ENCODE measurements at regions not wholly inside any gene's neighbourhood (a gene's known extent, or its start where the extent isn't known, plus 50 kb on each side); places are given as distances from the start of the nearest gene placed in this dataset.
A peak's percentile ranks its signal among the peaks of the same experiment; 100 is the strongest.

DNA sequence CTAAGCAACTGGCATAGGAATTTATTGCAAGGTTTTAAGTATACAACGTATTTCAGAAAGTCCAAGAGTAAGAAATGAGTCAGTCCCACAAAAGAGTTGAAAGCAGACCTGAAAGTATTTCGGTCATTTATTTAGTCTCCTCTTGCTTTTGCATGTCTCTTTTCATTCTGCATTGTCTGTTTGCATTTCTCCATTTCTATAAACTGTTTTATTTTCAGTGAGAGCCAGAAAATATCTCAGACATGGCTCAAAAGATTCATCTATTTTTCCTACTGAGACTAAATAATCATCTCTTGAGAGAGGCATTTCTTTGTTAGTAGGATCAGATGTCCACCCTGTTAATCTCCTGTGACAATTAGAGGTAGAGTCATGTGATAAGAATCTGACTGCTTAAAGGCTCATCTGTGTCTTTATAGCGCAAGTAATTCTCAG is 219.1 kb upstream of the CCDC179 start:
- Mint-ChIP-seq H3K4me3 (peak overlapping the region; percentile 79; the same call in 1 of the 2 replicates), H3K27me3 (ENCODE audit: insufficient read depth) (no peaks in the 10 kb centered on the region), H3K9me3 (no peaks in the 10 kb centered on the region), H3K27ac (peak overlapping the region; percentile 71), H3K36me3 (ENCODE audit: low read depth) (no peaks in the 10 kb centered on the region), H3K4me1 (ENCODE audit: low read depth) (peaks cover 43% of the 10 kb centered on the region)
- DNase-seq = peak; percentile 59
- TF ChIP-seq, protein P1, sequence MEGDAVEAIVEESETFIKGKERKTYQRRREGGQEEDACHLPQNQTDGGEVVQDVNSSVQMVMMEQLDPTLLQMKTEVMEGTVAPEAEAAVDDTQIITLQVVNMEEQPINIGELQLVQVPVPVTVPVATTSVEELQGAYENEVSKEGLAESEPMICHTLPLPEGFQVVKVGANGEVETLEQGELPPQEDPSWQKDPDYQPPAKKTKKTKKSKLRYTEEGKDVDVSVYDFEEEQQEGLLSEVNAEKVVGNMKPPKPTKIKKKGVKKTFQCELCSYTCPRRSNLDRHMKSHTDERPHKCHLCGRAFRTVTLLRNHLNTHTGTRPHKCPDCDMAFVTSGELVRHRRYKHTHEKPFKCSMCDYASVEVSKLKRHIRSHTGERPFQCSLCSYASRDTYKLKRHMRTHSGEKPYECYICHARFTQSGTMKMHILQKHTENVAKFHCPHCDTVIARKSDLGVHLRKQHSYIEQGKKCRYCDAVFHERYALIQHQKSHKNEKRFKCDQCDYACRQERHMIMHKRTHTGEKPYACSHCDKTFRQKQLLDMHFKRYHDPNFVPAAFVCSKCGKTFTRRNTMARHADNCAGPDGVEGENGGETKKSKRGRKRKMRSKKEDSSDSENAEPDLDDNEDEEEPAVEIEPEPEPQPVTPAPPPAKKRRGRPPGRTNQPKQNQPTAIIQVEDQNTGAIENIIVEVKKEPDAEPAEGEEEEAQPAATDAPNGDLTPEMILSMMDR (IDR thresholded peaks at IDR 0.05) = no peak

DNA sequence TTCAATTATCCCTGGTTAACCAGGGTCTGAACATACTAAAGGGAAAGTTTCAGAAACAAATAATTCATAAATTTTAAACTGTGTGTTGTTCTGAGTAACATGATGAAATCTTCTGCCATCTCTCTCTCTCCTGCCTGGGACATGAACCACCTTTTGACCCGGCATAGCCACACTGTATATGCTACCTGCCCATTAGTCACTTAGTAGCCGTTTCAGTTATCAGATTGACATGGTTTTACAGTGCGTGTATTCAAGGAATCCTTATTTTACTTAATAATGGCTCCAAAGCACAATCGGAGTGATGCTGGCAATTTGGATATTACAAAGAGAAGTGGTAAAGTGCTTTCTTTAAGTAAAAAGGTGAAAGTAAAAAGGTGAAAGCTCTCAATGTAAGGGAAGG is 227.1 kb upstream of the CCDC179 start:
- H3K27ac Mint-ChIP-seq = no peak overlapping the region
- H3K4me1 Mint-ChIP-seq (ENCODE audit: low read depth) = no peaks in the 10 kb centered on the region
- no peak overlapping the region for H3K4me3 Mint-ChIP-seq
- TF ChIP-seq, protein P1 (IDR thresholded peaks at IDR 0.05) = no peak
- peaks cover 2% of the 10 kb centered on the region; the same call in 1 of the 2 replicates for H3K27me3 Mint-ChIP-seq (ENCODE audit: insufficient read depth)
- no peak for DNase-seq
- H3K36me3 Mint-ChIP-seq (ENCODE audit: low read depth) = no peaks in the 10 kb centered on the region
- no peaks in the 10 kb centered on the region for H3K9me3 Mint-ChIP-seq

DNA sequence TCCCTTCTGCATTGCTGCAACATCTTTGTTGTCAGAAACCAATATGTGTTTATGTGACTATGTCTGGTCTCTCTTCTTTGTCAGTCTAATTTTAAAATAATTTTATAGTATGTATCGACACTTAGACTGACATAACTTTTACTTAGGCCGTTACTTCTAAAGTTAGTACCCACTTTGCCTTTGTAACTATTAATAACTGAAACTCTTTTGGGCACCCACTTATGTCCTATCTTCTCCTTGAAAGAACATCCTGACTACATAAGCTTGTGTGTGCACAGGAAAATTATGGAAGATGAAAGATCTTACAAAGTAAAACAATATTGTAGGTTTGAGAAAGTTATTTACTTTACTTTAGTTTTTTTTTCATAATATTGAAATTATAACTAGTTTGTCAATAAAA is 230.4 kb upstream of the CCDC179 start:
- H3K9me3 Mint-ChIP-seq = no peaks in the 10 kb centered on the region
- TF ChIP-seq, protein P1 (IDR thresholded peaks at IDR 0.05) = no peak
- DNase-seq = no peak
- H3K36me3 Mint-ChIP-seq (ENCODE audit: low read depth) = no peaks in the 10 kb centered on the region
- peaks cover 5% of the 10 kb centered on the region; the same call in 1 of the 2 replicates for H3K27me3 Mint-ChIP-seq (ENCODE audit: insufficient read depth)
- H3K4me3 Mint-ChIP-seq = no peak overlapping the region
- H3K4me1 Mint-ChIP-seq (ENCODE audit: low read depth) = no peaks in the 10 kb centered on the region
- H3K27ac Mint-ChIP-seq = no peak overlapping the region

DNA sequence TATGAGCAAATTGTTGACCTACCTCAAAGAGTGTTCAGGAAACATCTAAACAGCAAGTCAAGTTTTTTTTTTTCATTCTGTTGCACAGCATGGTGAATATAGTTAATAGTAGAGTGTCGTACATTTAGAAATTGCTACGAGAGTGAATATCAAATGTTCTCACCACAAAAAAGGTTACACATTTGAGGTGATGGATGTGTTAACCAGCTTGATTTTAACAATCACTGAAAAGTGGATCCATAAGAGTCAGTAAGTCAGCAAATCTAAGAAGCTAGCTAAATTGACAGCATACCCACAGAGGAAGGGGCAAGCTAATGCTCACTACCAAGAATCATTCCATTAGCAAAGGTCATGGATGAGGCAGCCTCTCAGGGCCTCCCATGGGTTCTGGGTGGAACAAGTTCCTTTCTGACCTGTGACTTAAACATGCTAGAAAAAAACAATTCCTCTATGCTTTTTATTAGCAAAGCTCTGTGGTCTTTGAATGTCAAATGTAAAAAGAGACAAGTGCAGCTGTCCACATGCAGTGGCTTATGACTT is 235.4 kb upstream of the CCDC179 start:
- H3K27me3 Mint-ChIP-seq (ENCODE audit: insufficient read depth) = peaks cover 5% of the 10 kb centered on the region; the same call in 1 of the 2 replicates
- no peaks in the 10 kb centered on the region for H3K36me3 Mint-ChIP-seq (ENCODE audit: low read depth)
- H3K9me3 Mint-ChIP-seq = no peaks in the 10 kb centered on the region
- H3K27ac Mint-ChIP-seq = no peak overlapping the region
- TF ChIP-seq, protein P1 (IDR thresholded peaks at IDR 0.05) = no peak
- H3K4me3 Mint-ChIP-seq = no peak overlapping the region
- H3K4me1 Mint-ChIP-seq (ENCODE audit: low read depth) = peaks cover 18% of the 10 kb centered on the region
- no peak for DNase-seq

DNA sequence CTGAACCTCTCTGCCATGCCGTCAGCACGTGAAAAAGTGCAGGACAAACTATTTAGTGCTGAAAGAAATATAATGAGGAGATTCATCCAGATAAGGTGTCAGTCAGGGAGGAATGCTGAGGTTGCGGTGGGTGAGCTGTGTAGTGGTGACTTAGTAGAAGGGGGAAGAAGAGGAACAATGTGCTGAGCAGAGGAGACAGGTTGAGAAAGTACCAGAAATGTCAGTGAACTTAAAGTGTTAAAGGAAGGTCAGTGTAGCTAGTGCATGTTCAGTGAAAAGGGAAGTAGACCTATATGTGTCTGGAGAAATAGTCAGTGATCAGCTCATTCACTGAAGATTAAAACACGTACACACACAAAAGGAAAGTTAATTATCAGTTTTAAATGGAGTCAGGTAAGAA is 237.6 kb upstream of the CCDC179 start:
- no peak overlapping the region for H3K27ac Mint-ChIP-seq
- H3K36me3 Mint-ChIP-seq (ENCODE audit: low read depth) = no peaks in the 10 kb centered on the region
- TF ChIP-seq, protein P1 (IDR thresholded peaks at IDR 0.05) = no peak

More for the DNA sequence above, 237.6 kb upstream of the CCDC179 start:
- Mint-ChIP-seq H3K27me3 (ENCODE audit: insufficient read depth) (peaks cover 2% of the 10 kb centered on the region; the same call in 1 of the 2 replicates), H3K4me1 (ENCODE audit: low read depth) (peaks cover 21% of the 10 kb centered on the region), H3K4me3 (no peak overlapping the region), H3K9me3 (no peaks in the 10 kb centered on the region)
- no peak for DNase-seq

Data from HFFc6 (cell line).